GM19452 (cell line): ENCODE measurements at regions not wholly inside any gene's neighbourhood (a gene's known extent, or its start where the extent isn't known, plus 50 kb on each side); places are given as distances from the start of the nearest gene placed in this dataset.

ENCODE experiments used
- ATAC-seq: cut with Tn5 transposase; IDR thresholded peaks from one replicate; pipeline ENCODE4 v1.9.1; 2021; ENCODE audit not compliant: unreplicated experiment

- no peak for ATAC-seq
Measured at GRCh38 chr20:57013741-57014140, 252.7 kb downstream of the BMP7 start.

GRCh38 chr20:57020364-57020763 lies 246.1 kb downstream of the BMP7 start:
- ATAC-seq, result no peak

GRCh38 chr20:57022306-57022705 lies 244.1 kb downstream of the BMP7 start:
- ATAC-seq, result no peak

- ATAC-seq, result no peak
Measured at GRCh38 chr20:57023007-57023406, 243.4 kb downstream of the BMP7 start.

GRCh38 chr20:57023997-57024396 lies 242.4 kb downstream of the BMP7 start:
- no peak for ATAC-seq

GRCh38 chr20:57024849-57025248 lies 241.6 kb downstream of the BMP7 start:
- ATAC-seq, result no peak

- no peak for ATAC-seq
Measured at GRCh38 chr20:57025261-57025660, 241.2 kb downstream of the BMP7 start.

- no peak for ATAC-seq
Measured at GRCh38 chr20:57025666-57026224, 240.7 kb downstream of the BMP7 start.

GRCh38 chr20:57027777-57028176 lies 238.7 kb downstream of the BMP7 start:
- no peak for ATAC-seq

- ATAC-seq, result no peak
Measured at GRCh38 chr20:57030611-57031600, 235.5 kb downstream of the BMP7 start.

- ATAC-seq, result no peak
Measured at GRCh38 chr20:57031867-57032355, 234.5 kb downstream of the BMP7 start.

GRCh38 chr20:57032847-57033246 lies 233.6 kb downstream of the BMP7 start:
- ATAC-seq, result no peak

GRCh38 chr20:57034001-57034400 lies 232.4 kb downstream of the BMP7 start:
- no peak for ATAC-seq

- no peak for ATAC-seq
Measured at GRCh38 chr20:57037689-57038088, 228.8 kb downstream of the BMP7 start.

GRCh38 chr20:57038608-57039440 lies 227.6 kb downstream of the BMP7 start:
- no peak for ATAC-seq

- no peak for ATAC-seq
Measured at GRCh38 chr20:57040466-57040865, 226.0 kb downstream of the BMP7 start.

- no peak for ATAC-seq
Measured at GRCh38 chr20:57040924-57041323, 225.5 kb downstream of the BMP7 start.

- ATAC-seq, result no peak
Measured at GRCh38 chr20:57043091-57043490, 223.3 kb downstream of the BMP7 start.

GRCh38 chr20:57043669-57044268 lies 222.7 kb downstream of the BMP7 start:
- no peak for ATAC-seq

- ATAC-seq, result no peak
Measured at GRCh38 chr20:57047281-57048026, 219.0 kb downstream of the BMP7 start.
